Adrenal gland (tissue), 5 donors: ENCODE measurements at regions not wholly inside any gene's neighbourhood (a gene's known extent, or its start where the extent isn't known, plus 50 kb on each side); places are given as distances from the start of the nearest gene placed in this dataset.

Experiments used
- CTCF ChIP-seq, 6 experiments: fragments of 450-650 bp in 4 of 6; fragments of 200-600 bp in 2 of 6; sonication (generic) in 1 of 6; IDR thresholded peaks; 1 replicate in 5 of 6; 2 replicates in 1 of 6; pipeline versions ENCODE4 v1.5.1 to v1.8.0; 2016 to 2021; ENCODE audit warnings: antibody characterized with exemption in 6 of 6, mild to moderate bottlenecking in 2 of 6, moderate library complexity in 1 of 6
- POLR2A ChIP-seq, 2 donors: fragments of 450-650 bp; IDR thresholded peaks; one replicate each; pipeline ENCODE4 v1.6.1; 2017; ENCODE audit warnings: antibody characterized with exemption in 2 of 2, mild to moderate bottlenecking in 2 of 2, moderate library complexity in 1 of 2
- donor health status: DM: no; HTN: no; CAD: no.

DNA sequence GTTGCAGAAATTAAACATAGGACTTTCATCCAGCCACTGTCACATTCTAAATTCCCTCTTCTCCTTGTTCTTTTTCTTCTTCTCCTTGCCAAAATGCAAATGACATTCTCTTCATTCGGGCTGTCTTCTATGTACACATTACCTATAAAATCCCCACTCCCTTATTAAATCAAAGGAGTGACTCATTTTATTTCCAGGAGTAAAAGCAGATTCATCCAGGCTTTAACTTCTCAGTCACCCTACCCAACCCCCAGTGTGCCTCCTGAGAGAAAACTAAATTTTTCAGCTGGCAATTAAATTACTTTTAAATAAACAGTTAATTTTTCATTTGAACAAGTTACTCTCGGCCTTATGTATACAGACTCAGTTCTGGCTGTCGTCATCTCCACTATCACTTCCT lies 223.9 kb upstream of the SHH start:
- TF ChIP-seq CTCF (IDR thresholded peaks at IDR 0.05), result no peak
- no peak for TF ChIP-seq POLR2A (IDR thresholded peaks at IDR 0.05)
